Loucy (cell line): ENCODE measurements at regions not wholly inside any gene's neighbourhood (a gene's known extent, or its start where the extent isn't known, plus 50 kb on each side); places are given as distances from the start of the nearest gene placed in this dataset.

ENCODE experiments used
- EZH2phosphoT487 ChIP-seq: fragments of 200-600 bp; IDR thresholded peaks from 2 replicates; pipeline ENCODE4 v1.6.1; 2018; ENCODE audit warnings: antibody characterized with exemption, mild to moderate bottlenecking, moderate library complexity, borderline replicate concordance
- TF ChIP-seq, protein P1 (sequence below): fragments of 200-600 bp; sonication (generic); conservative IDR thresholded peaks from 2 replicates; pipeline ENCODE4 v1.5.1; 2014; ENCODE audit warnings: mild to moderate bottlenecking, antibody characterized with exemption, low read length

DNA sequence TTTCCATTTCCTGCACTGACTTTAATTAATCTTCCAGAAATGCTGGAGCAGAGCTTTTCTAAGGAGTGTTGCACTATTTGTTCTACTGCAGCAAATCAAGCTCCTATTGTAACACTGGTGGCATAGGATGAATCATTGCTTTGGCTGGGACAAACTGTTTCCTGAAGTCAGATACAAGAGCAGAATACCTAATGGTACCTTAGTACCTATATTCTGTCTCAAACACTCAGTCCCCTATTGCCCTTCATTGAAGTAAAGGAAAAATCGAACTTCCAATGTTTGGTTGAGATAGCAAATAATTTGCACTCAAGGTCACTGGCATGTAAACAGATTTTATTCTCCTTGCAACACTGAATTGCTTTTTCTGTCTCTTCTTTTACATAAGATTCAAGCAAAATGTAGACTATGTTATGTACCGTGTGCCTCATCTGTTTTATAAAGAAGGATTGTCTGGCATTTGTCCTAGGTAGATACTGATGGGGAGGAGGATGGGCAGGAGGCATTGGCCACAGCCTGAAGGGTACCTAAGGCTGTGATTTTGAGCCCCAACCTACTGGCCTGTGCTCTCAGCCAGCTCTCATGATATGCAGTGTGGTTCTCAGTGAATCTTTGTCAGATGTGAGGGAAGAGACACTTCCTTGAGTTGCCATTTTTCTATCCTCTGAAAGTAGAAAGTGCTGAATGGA is 141.6 kb downstream of the AASDH start:
- TF ChIP-seq, protein P1, sequence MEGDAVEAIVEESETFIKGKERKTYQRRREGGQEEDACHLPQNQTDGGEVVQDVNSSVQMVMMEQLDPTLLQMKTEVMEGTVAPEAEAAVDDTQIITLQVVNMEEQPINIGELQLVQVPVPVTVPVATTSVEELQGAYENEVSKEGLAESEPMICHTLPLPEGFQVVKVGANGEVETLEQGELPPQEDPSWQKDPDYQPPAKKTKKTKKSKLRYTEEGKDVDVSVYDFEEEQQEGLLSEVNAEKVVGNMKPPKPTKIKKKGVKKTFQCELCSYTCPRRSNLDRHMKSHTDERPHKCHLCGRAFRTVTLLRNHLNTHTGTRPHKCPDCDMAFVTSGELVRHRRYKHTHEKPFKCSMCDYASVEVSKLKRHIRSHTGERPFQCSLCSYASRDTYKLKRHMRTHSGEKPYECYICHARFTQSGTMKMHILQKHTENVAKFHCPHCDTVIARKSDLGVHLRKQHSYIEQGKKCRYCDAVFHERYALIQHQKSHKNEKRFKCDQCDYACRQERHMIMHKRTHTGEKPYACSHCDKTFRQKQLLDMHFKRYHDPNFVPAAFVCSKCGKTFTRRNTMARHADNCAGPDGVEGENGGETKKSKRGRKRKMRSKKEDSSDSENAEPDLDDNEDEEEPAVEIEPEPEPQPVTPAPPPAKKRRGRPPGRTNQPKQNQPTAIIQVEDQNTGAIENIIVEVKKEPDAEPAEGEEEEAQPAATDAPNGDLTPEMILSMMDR, result no peak
- no peak for TF ChIP-seq EZH2phosphoT487
